Fibroblast of the aortic adventitia (primary cell): ENCODE measurements at regions not wholly inside any gene's neighbourhood (a gene's known extent, or its start where the extent isn't known, plus 50 kb on each side); places are given as distances from the start of the nearest gene placed in this dataset.
"Not testable (repeated sequence)": the region's sequence is repeated elsewhere in the genome, so short reads cannot be mapped to it uniquely, and the experiment has no call there.

Source experiments
- DNase-seq: peaks from one replicate; pipeline ENCODE4 v3.0.0-alpha.2; 2010; ENCODE audit warnings: low read depth
- H3K4me3 ChIP-seq: 2 replicates; pipeline ENCODE4 v1.5.1; 2011; ENCODE audit warnings: low read depth, mild to moderate bottlenecking, control low read depth, low read length, moderate library complexity
- TF ChIP-seq, protein P1 (sequence below): IDR thresholded peaks from 2 replicates; pipeline ENCODE4 v1.5.1; 2011; ENCODE audit warnings: mild to moderate bottlenecking, low read length, control low read depth, inconsistent platforms; ENCODE audit not compliant: insufficient read depth

DNA sequence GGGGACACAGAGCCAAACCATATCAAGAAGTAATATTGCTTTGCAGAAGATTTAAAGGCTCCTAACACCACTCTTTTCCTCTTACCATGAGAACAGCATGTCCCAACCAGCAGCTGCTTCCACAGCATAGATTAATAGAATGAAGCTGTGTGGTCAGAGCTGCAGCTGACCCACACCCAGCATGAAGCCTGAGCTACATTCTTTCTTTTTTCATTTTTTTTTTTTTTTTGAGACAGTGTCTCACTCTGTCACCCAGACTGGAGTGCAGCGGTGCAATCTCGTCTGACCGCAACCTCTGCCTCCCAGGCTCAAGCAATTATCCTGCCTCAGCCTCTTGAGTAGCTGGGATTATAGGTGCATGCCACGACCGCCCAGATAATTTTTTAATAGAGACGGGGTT, 289.8 kb downstream of the RAD51AP2 start:
- H3K4me3 ChIP-seq: no peak overlapping the region
- DNase-seq: no peak
- TF ChIP-seq, protein P1, sequence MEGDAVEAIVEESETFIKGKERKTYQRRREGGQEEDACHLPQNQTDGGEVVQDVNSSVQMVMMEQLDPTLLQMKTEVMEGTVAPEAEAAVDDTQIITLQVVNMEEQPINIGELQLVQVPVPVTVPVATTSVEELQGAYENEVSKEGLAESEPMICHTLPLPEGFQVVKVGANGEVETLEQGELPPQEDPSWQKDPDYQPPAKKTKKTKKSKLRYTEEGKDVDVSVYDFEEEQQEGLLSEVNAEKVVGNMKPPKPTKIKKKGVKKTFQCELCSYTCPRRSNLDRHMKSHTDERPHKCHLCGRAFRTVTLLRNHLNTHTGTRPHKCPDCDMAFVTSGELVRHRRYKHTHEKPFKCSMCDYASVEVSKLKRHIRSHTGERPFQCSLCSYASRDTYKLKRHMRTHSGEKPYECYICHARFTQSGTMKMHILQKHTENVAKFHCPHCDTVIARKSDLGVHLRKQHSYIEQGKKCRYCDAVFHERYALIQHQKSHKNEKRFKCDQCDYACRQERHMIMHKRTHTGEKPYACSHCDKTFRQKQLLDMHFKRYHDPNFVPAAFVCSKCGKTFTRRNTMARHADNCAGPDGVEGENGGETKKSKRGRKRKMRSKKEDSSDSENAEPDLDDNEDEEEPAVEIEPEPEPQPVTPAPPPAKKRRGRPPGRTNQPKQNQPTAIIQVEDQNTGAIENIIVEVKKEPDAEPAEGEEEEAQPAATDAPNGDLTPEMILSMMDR: no peak

DNA sequence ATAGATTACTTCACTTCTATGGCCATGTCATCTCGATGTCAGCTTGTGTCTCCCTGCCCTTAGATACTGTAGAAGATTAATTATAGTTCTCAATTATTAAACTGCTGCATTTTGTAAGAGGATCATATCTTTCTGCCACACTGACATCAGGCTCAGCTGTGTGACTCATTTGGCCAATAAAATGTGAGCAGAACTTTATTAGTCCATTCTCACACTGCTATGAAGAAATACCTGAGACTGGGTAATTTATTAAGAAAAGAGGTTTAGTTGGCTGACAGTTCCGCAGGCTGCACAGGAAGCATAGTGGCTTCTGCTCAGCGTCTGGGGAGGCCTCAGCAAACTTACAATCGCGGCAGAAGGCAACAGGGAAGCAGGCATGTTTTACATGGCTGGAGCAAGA, 290.4 kb downstream of the RAD51AP2 start:
- H3K4me3 ChIP-seq: no peak overlapping the region
- TF ChIP-seq, protein P1: no peak
- DNase-seq: no peak

DNA sequence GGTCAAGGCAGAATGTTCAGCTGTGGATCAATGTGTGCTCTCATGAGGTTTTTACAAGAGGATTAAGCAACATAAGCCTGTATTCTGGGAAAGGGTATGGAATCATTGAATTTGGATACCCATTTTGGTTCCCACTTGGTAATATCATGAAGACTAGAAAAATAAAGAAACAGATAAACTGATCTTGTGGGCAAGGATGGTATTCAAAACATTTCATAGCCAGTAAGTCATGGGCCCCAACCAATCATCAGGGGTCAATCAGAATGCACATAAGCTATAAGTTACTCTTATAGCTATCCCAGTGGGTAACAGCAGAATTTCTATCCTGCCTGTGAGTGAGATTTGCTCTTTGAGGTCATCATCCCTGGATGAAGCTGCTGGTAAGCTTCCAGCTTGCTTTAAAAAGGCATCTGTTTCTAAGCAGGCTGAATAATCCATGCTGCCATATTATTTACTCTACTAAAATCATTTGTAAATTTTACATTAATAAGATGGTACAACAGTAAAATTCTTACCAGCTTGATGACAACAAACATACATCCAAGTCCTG, 291.2 kb downstream of the RAD51AP2 start:
- TF ChIP-seq, protein P1: no peak
- DNase-seq: no peak
- no peak overlapping the region for H3K4me3 ChIP-seq

DNA sequence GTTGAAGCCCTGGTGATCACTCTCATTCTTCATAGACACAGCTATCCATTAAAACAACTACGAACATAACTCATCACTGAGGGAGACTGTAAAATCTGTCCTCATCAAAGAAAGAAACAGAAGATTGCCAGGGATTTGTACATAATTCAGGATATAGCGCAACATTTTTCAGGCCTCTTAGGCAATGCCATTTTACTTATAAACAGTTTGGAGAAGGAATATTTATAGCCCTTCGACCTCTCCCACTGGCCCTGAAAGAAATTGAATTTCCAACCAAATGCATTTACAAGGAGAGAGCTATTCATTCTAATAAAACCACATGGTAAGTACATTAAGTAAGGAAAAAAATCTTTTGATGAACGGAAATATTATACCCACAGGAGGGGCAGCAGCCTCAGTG, 295.0 kb downstream of the RAD51AP2 start:
- no peak for DNase-seq
- TF ChIP-seq, protein P1: no peak

DNA sequence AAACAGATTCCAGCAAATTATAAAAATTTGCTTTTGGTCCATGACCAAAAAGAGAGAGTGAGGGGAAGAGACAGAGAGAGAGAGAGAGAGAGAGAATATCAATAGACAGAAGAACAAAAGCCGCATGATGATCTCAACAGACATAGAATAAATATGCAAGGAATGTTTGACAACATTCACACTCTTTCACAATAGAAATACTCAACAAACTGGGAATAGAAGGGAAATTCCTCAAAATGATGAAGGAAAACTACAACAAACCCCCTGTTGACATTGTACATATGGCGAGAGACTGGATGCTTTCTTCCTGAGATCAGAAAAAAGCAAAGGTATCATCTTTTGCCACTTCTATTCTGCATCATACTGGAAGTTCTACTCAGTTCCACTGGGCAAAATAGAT, 309.7 kb downstream of the RAD51AP2 start:
- no peak overlapping the region for H3K4me3 ChIP-seq
- peak; percentile 4 for DNase-seq
- TF ChIP-seq, protein P1: no peak

More for the DNA sequence above, 295.0 kb downstream of the RAD51AP2 start:
- H3K4me3 ChIP-seq: no peak overlapping the region

DNA sequence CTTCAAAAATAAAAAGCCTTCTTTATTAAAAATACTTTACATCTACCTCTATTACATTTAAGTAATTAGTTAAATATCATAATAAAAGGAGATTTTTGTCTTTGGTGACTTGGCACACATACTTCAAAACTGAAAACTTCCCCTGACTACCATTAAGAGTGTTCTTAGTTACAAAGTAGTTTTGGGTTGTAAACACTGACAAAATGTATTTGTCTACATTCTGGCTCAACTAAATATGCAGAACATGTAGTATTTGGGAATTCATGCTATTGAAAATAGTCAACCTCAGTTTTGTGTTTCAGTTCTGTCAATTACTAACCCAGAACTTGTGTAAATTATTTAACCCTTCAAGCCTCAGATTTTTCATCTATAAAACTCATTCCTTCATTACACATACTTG, 311.5 kb downstream of the RAD51AP2 start:
- no peak for DNase-seq
- TF ChIP-seq, protein P1: no peak
- no peak overlapping the region for H3K4me3 ChIP-seq

DNA sequence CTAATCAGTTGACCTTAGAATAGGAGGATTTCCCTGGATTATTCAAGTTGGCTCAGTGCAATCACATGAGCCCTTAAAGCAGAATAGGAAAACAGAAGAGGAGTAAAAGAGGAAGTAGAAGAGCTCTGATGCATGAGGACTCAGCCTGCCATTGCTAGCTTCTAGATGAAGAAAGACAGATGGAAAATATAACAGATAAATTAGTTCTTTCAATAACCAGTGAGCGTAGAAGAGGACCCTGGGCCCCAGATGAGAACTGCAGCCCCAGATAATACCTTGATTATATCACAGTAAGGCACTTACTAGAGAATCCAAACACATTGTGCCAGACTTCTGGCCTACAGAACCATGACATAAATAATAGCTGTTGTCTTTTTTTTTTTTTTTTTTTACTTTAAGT, 314.0 kb downstream of the RAD51AP2 start:
- H3K4me3 ChIP-seq, DNase-seq: not testable (repeated sequence)

DNA sequence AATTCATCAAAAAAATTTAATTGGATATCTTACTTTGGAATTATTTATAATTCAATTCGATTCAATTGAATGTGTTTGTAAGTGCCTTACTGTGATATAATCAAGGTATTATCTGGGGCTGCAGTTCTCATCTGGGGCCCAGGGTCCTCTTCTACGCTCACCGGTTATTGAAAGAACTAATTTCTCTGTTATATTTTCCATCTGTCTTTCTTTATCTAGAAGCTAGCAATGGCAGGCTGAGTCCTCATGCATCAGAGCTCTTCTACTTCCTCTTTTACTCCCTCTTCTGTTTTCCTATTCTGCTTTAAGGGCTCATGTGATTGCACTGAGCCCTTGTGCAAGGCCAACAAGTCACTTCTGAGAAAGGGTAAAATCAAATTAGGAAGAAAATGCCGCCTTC, 315.6 kb downstream of the RAD51AP2 start:
- DNase-seq, H3K4me3 ChIP-seq: not testable (repeated sequence)
